GM12892 (cell line): ENCODE measurements at regions not wholly inside any gene's neighbourhood (a gene's known extent, or its start where the extent isn't known, plus 50 kb on each side); places are given as distances from the start of the nearest gene placed in this dataset.

ENCODE experiments used
- POLR2A ChIP-seq: IDR thresholded peaks from 2 replicates; pipeline ENCODE4 v1.6.1; 2011; ENCODE audit warnings: low read depth, low read length, control low read depth
- POLR2AphosphoS5 ChIP-seq: IDR thresholded peaks from 2 replicates; pipeline ENCODE4 v1.6.1; 2011; ENCODE audit warnings: low read depth, low read length, control low read depth

DNA sequence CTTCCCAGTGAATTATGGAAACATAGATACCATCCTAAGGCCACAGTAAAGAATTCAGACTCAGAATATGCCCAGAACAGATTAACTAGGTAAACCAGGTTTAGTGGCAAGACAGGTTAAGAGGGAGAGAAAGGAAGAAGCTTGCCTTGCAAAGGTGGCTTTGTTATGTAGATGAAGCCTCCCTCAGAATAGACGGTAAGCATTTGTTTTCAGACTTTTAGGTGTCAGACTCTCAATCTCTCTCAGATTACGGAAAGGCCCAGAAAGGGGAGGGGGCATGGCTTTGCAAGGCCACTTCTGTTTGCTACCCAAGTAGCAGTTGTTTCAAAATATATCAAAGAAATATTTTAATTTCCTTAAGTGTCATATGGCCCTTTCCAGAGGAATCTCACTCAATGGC lies 457.1 kb upstream of the BOD1L1 start:
- no peak for TF ChIP-seq POLR2A
- TF ChIP-seq POLR2AphosphoS5 = no peak
